HG03097 (cell line): ENCODE measurements at regions not wholly inside any gene's neighbourhood (a gene's known extent, or its start where the extent isn't known, plus 50 kb on each side); places are given as distances from the start of the nearest gene placed in this dataset.

Experiments
- ATAC-seq: cut with Tn5 transposase; IDR thresholded peaks from one replicate; pipeline ENCODE4 v1.9.1; 2021; ENCODE audit not compliant: unreplicated experiment, low FRiP score

- no peak for ATAC-seq
Observed at GRCh38 chr2:220445429-220446105, 818.1 kb downstream of the SLC4A3 start.

GRCh38 chr2:220446106-220446712, 818.8 kb downstream of the SLC4A3 start:
- ATAC-seq, result no peak

- no peak for ATAC-seq
Observed at GRCh38 chr2:220450846-220451245, 823.4 kb downstream of the SLC4A3 start.

- ATAC-seq, result no peak
Observed at GRCh38 chr2:220451438-220451837, 824.0 kb downstream of the SLC4A3 start.

GRCh38 chr2:220452561-220452960, 825.1 kb downstream of the SLC4A3 start:
- ATAC-seq, result no peak

GRCh38 chr2:220455351-220455990, 828.0 kb downstream of the SLC4A3 start:
- ATAC-seq, result no peak

GRCh38 chr2:220458051-220458450, 830.6 kb downstream of the SLC4A3 start:
- ATAC-seq, result no peak

GRCh38 chr2:220460257-220460985, 833.0 kb downstream of the SLC4A3 start:
- no peak for ATAC-seq

- no peak for ATAC-seq
Observed at GRCh38 chr2:220463876-220464275, 836.4 kb downstream of the SLC4A3 start.

GRCh38 chr2:220465700-220466099, 838.3 kb downstream of the SLC4A3 start:
- no peak for ATAC-seq

GRCh38 chr2:220466251-220466691, 838.8 kb downstream of the SLC4A3 start:
- ATAC-seq, result no peak

GRCh38 chr2:220469201-220469600, 841.8 kb downstream of the SLC4A3 start:
- ATAC-seq, result no peak

- ATAC-seq, result no peak
Observed at GRCh38 chr2:220473611-220474010, 846.2 kb downstream of the SLC4A3 start.

- ATAC-seq, result no peak
Observed at GRCh38 chr2:220476877-220477276, 849.4 kb downstream of the SLC4A3 start.

- ATAC-seq, result no peak
Observed at GRCh38 chr2:220478305-220479058, 851.1 kb downstream of the SLC4A3 start.

GRCh38 chr2:220482716-220483115, 855.3 kb downstream of the SLC4A3 start:
- no peak for ATAC-seq

- ATAC-seq, result no peak
Observed at GRCh38 chr2:220489121-220489520, 861.7 kb downstream of the SLC4A3 start.

GRCh38 chr2:220491670-220492069, 864.2 kb downstream of the SLC4A3 start:
- no peak for ATAC-seq

- ATAC-seq, result no peak
Observed at GRCh38 chr2:220493871-220494525, 866.6 kb downstream of the SLC4A3 start.

GRCh38 chr2:220496513-220496912, 869.1 kb downstream of the SLC4A3 start:
- no peak for ATAC-seq
